ENCODE measurements at regions not wholly inside any gene's neighbourhood (a gene's known extent, or its start where the extent isn't known, plus 50 kb on each side); places are given as distances from the start of the nearest gene placed in this dataset.

DNA sequence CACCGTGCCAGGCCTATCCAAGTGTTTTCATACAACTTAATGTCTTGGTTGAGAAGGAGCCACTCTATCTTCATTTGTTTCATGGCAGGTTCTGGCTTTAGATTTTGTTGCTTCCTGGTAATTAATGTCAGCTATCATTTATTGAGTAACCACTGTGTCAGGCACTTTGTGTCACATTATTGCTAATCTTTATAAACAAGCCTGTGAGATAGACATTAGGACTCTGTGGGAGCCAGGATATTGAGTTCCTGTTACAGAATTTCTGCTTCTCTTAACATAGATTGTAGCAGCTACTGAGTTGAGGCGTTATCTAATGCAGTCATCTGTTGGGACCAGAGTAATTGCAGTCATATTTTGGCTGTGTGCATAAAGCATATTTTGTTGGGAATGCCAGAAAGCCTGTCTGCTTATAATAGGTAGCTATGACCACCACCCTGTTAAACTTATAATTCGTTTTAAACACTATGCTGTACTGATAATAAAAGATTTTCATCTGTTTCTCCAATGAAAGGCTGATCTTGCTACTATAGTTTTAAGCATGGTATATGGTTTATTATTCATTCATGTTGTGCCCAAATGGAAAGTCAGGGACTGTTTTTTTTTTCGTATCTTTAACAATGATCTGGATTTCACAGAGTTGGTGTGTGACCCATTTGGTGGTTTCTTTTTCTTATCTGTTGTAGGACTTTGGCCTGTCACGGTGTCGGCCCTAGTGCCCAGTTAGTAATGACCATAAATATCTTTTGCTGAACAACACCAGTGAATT, 432.6 kb downstream of the PCNX1 start (continued):
- TF ChIP-seq JUND (IDR thresholded peaks at IDR 0.05; ENCODE audit: borderline replicate concordance, low read depth, low read length) (peak; percentile 28; the same call in 1 of the 2 replicates), JUND (tag; IDR thresholded peaks at IDR 0.05; ENCODE audit: borderline replicate concordance, low read depth, low read length) (peak; percentile 35; the same call in 1 of the 3 replicates), RBM22 (IDR thresholded peaks at IDR 0.05; ENCODE audit: low read depth, low read length, poor library complexity, severe bottlenecking) (no peak), GATAD2B (IDR thresholded peaks at IDR 0.05; ENCODE audit: borderline replicate concordance) (no peak), SLC30A9 (CRISPR knock-in tag; IDR thresholded peaks at IDR 0.05) (no peak), ZNF586 (CRISPR knock-in tag; conservative IDR thresholded peaks at IDR 0.05) (no peak), RBFOX2 (IDR thresholded peaks at IDR 0.05; ENCODE audit: low read depth, low read length) (no peak), CBX2 (IDR thresholded peaks at IDR 0.05; ENCODE audit: insufficient read depth, low read length, poor library complexity, severe bottlenecking) (no peak), SMAD4 (CRISPR knock-in tag; conservative IDR thresholded peaks at IDR 0.05) (peak; percentile 77), WHSC1 (IDR thresholded peaks at IDR 0.05; ENCODE audit: low read length) (no peak), U2AF1 (optimal IDR thresholded peaks at IDR 0.05; ENCODE audit: low read depth, low read length) (no peak), NCOR1 (IDR thresholded peaks at IDR 0.05) (peak; percentile 80), PML (IDR thresholded peaks at IDR 0.05; ENCODE audit: low read length) (peak; percentile 67; the same call in 1 of the 2 replicates), TCFL5 (CRISPR knock-in tag; conservative IDR thresholded peaks at IDR 0.05) (no peak), FOSL1 (tag; conservative IDR thresholded peaks at IDR 0.05) (peak; percentile 53), TAF15 (IDR thresholded peaks at IDR 0.05; ENCODE audit: low read depth, low read length) (no peak), SMARCA4 (IDR thresholded peaks at IDR 0.05) (peak; percentile 85)
- TF ChIP-seq, protein P1, sequence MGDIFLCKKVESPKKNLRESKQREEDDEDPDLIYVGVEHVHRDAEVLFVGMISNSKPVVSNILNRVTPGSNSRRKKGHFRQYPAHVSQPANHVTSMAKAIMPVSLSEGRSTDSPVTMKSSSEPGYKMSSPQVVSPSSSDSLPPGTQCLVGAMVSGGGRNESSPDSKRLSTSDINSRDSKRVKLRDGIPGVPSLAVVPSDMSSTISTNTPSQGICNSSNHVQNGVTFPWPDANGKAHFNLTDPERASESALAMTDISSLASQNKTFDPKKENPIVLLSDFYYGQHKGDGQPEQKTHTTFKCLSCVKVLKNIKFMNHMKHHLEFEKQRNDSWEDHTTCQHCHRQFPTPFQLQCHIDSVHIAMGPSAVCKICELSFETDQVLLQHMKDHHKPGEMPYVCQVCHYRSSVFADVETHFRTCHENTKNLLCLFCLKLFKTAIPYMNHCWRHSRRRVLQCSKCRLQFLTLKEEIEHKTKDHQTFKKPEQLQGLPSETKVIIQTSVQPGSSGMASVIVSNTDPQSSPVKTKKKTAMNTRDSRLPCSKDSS (IDR thresholded peaks at IDR 0.05; ENCODE audit: low read depth, partially characterized antibody): no peak
- TF ChIP-seq, protein P2, sequence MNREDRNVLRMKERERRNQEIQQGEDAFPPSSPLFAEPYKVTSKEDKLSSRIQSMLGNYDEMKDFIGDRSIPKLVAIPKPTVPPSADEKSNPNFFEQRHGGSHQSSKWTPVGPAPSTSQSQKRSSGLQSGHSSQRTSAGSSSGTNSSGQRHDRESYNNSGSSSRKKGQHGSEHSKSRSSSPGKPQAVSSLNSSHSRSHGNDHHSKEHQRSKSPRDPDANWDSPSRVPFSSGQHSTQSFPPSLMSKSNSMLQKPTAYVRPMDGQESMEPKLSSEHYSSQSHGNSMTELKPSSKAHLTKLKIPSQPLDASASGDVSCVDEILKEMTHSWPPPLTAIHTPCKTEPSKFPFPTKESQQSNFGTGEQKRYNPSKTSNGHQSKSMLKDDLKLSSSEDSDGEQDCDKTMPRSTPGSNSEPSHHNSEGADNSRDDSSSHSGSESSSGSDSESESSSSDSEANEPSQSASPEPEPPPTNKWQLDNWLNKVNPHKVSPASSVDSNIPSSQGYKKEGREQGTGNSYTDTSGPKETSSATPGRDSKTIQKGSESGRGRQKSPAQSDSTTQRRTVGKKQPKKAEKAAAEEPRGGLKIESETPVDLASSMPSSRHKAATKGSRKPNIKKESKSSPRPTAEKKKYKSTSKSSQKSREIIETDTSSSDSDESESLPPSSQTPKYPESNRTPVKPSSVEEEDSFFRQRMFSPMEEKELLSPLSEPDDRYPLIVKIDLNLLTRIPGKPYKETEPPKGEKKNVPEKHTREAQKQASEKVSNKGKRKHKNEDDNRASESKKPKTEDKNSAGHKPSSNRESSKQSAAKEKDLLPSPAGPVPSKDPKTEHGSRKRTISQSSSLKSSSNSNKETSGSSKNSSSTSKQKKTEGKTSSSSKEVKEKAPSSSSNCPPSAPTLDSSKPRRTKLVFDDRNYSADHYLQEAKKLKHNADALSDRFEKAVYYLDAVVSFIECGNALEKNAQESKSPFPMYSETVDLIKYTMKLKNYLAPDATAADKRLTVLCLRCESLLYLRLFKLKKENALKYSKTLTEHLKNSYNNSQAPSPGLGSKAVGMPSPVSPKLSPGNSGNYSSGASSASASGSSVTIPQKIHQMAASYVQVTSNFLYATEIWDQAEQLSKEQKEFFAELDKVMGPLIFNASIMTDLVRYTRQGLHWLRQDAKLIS (CRISPR knock-in tag; IDR thresholded peaks at IDR 0.05): no peak
- TF ChIP-seq, protein P3, sequence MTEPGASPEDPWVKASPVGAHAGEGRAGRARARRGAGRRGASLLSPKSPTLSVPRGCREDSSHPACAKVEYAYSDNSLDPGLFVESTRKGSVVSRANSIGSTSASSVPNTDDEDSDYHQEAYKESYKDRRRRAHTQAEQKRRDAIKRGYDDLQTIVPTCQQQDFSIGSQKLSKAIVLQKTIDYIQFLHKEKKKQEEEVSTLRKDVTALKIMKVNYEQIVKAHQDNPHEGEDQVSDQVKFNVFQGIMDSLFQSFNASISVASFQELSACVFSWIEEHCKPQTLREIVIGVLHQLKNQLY (CRISPR knock-in tag; conservative IDR thresholded peaks at IDR 0.05): no peak
- TF ChIP-seq, protein P4, sequence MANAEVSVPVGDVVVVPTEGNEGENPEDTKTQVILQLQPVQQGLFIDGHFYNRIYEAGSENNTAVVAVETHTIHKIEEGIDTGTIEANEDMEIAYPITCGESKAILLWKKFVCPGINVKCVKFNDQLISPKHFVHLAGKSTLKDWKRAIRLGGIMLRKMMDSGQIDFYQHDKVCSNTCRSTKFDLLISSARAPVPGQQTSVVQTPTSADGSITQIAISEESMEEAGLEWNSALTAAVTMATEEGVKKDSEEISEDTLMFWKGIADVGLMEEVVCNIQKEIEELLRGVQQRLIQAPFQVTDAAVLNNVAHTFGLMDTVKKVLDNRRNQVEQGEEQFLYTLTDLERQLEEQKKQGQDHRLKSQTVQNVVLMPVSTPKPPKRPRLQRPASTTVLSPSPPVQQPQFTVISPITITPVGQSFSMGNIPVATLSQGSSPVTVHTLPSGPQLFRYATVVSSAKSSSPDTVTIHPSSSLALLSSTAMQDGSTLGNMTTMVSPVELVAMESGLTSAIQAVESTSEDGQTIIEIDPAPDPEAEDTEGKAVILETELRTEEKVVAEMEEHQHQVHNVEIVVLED (CRISPR knock-in tag; IDR thresholded peaks at IDR 0.05): no peak

Data from K562 (cell line).